Mucosa of descending colon (tissue), 3 donors: ENCODE measurements at regions not wholly inside any gene's neighbourhood (a gene's known extent, or its start where the extent isn't known, plus 50 kb on each side); places are given as distances from the start of the nearest gene placed in this dataset.

ENCODE experiments used
- ATAC-seq: fragments of 200-7000 bp; cut with Tn5 transposase; one replicate; pipeline ENCODE4 v1.9.1; 2020; ENCODE audit warnings: mild to moderate bottlenecking, moderate library complexity
- DNase-seq, 3 donors: peaks; one replicate each; pipeline ENCODE4 v3.0.0-alpha.2; 2020
- H3K36me3 ChIP-seq: fragments of 200-600 bp; one replicate; pipeline ENCODE4 v1.8.0; 2021; ENCODE audit warnings: low read depth, mild to moderate bottlenecking
- H3K4me1 ChIP-seq: fragments of 200-600 bp; one replicate; pipeline ENCODE4 v1.8.0; 2021; ENCODE audit warnings: low read depth, mild to moderate bottlenecking
- H3K4me3 ChIP-seq: fragments of 200-600 bp; one replicate; pipeline ENCODE4 v1.8.0; 2021; ENCODE audit warnings: mild to moderate bottlenecking
- H3K9me3 ChIP-seq: fragments of 200-600 bp; one replicate; pipeline ENCODE4 v1.8.0; 2021; ENCODE audit warnings: mild to moderate bottlenecking
- intact Hi-C, 2 donors: fragments of 100-400 bp; cut with DNase I in 1 of 2; cut with micrococcal nuclease in 1 of 2; formaldehyde crosslinking; loops; one replicate each; pipeline versions ENCODE4 v1.11.0 to v1.11.1; 2022; cut with DNase I, micrococcal nuclease
- TF ChIP-seq, protein P1 (sequence below): fragments of 200-600 bp; IDR thresholded peaks from one replicate; pipeline ENCODE4 v1.8.0; 2022; ENCODE audit warnings: antibody characterized with exemption, mild to moderate bottlenecking
- donor health status: DM: no; HTN: no; CAD: no; lungs with moderate emphysema.
- donor health status: DM: no; HTN: no; CAD: no.
- donor health status: DM: no; HTN: yes; CAD: no.

DNA sequence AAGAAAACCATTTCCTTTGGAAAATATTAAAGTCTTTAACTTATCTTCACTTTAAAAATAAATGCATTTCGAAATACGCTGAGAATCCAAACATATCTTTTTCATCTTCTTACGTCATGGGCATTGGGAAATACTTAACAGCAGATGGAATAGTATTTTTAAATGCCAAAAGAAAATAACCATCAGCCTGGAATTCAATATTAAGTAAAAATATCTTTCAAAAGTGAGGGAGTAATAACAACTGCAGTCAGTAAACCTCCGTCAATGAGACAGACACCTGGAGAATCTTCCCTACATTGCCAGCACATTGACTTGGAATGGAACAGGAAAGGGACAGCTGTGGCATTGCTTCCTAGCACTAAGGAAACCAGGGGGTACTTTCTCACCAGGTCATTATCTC is 290.4 kb upstream of the TNP1 start:
- H3K4me1 ChIP-seq = no peaks in the 10 kb centered on the region
- TF ChIP-seq, protein P1, sequence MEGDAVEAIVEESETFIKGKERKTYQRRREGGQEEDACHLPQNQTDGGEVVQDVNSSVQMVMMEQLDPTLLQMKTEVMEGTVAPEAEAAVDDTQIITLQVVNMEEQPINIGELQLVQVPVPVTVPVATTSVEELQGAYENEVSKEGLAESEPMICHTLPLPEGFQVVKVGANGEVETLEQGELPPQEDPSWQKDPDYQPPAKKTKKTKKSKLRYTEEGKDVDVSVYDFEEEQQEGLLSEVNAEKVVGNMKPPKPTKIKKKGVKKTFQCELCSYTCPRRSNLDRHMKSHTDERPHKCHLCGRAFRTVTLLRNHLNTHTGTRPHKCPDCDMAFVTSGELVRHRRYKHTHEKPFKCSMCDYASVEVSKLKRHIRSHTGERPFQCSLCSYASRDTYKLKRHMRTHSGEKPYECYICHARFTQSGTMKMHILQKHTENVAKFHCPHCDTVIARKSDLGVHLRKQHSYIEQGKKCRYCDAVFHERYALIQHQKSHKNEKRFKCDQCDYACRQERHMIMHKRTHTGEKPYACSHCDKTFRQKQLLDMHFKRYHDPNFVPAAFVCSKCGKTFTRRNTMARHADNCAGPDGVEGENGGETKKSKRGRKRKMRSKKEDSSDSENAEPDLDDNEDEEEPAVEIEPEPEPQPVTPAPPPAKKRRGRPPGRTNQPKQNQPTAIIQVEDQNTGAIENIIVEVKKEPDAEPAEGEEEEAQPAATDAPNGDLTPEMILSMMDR = no peak
- no peak for DNase-seq

DNA sequence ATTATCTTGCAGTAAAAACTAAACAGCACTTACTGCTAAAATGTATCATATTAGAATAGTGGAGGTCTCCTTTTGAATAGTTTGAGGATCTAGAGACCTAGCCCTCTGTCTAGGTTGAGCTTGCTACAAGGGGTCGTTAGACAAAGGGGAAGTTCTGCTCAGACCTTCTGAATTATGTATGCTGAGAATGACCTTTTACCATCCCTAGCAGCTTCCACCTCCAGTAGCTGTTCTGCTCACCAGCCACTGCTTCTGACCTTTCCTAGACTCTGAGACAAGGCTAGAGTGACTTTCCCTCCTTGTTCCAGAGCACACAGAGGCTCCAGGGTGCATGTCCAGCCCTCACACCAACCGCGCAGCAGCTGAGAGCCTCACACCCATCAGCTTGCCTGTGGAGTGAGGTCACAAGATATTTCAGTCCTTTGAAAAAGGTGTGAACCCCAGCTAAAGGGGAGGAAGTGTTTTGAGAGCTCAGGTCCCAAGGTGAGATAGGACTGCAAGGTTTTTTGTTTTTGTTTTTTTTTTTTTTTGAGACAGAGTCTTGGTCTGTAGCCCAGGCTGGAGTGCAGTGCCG is 289.3 kb upstream of the TNP1 start:
- no peaks in the 10 kb centered on the region for H3K4me1 ChIP-seq
- no peak for DNase-seq
- H3K4me3 ChIP-seq = no peak overlapping the region
- H3K36me3 ChIP-seq = no peaks in the 10 kb centered on the region
- TF ChIP-seq, protein P1 = no peak
- no peaks in the 10 kb centered on the region for H3K9me3 ChIP-seq
- no peak for ATAC-seq
- intact Hi-C loops = no loop called here

More for the DNA sequence above, 290.4 kb upstream of the TNP1 start:
- no peak overlapping the region for H3K4me3 ChIP-seq
- no peak for ATAC-seq
- H3K36me3 ChIP-seq = no peaks in the 10 kb centered on the region
- H3K9me3 ChIP-seq = no peaks in the 10 kb centered on the region
- intact Hi-C loops = no loop called here

DNA sequence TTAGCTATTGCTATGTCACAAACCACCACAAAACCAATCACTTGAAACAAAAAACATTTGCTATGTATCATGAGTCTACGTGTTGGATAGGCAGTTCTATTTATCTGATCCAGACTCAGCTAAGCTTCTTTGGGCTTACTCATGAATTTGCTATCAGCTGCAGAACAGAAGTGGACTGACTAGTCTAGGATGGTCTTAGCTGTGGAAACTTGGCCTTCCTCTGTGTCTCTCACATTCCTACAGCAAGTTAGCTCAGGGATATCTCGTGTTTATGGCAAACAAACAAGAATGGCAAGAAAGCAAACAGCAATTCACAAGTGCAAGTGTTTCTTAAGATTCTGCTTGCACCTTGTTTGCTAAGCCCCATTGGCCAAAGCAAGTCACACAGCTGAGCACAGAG is 288.0 kb upstream of the TNP1 start:
- H3K4me1 ChIP-seq = no peaks in the 10 kb centered on the region
- TF ChIP-seq, protein P1 = no peak
- no peak for ATAC-seq

DNA sequence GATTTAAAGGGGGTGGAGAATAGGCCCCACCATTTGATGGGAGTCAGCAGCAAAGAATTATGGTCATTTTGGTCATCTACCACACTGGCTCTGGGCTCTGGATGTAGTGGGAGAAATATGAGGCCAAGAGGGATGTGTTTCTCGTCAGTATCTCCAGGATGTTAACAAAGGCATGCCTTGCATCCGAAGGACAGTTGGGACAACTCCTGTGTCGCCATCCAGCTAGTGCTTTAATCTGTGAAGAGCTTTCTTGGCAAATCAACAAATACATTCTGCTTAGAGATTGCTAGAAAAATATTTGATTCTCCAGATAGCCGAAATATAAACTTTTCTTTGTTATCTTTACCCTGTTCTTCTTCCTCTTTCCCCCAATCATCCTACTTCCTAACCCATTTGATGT is 287.1 kb upstream of the TNP1 start:
- Histone ChIP-seq H3K4me1 (no peaks in the 10 kb centered on the region), H3K9me3 (peaks cover 8% of the 10 kb centered on the region), H3K4me3 (no peak overlapping the region), H3K36me3 (no peaks in the 10 kb centered on the region)
- intact Hi-C loops = no loop called here
- DNase-seq (no peak), ATAC-seq (no peak)
- TF ChIP-seq, protein P1 = no peak

More for the DNA sequence above, 288.0 kb upstream of the TNP1 start:
- intact Hi-C loops = no loop called here
- Histone ChIP-seq H3K9me3 (peaks cover 1% of the 10 kb centered on the region), H3K4me3 (no peak overlapping the region), H3K36me3 (no peaks in the 10 kb centered on the region)
- DNase-seq = no peak

DNA sequence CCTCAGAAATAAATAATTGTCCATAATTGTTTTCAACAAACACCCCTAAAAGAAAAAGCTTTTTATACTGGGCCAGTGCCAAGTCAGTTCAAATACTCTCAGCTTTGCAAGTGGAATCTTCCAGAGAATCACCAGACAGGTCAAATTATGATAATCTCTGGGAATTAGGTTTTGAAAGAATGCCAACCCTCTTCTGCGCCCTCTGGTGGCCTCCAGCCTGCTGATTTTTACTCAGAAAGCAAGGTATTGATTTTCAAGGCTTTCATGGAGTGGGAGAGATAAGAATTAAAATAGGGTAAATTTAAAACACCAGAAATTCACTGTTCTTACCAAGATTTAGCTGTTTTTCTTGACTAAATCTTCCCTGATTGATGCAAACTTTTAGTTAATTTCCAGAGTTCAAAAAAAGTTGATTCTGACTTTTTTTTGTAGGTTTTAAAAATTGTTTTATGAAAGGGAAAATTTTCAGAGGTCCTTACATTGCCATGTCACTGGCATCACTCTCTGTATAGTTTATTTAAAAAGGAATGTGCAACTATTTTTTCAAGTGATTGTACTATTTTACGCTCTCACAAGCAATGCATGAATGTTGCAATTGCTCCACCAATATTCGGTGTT is 282.9 kb upstream of the TNP1 start:
- intact Hi-C loops = no loop called here
- ATAC-seq = no peak
- DNase-seq = peak in 2 of 3 donors; percentile 33 to 42
- H3K9me3 ChIP-seq = peaks cover 14% of the 10 kb centered on the region
- H3K4me3 ChIP-seq = no peak overlapping the region
- no peaks in the 10 kb centered on the region for H3K4me1 ChIP-seq
- H3K36me3 ChIP-seq = no peaks in the 10 kb centered on the region
- TF ChIP-seq, protein P1 = no peak
